SK-N-SH (cell line): ENCODE measurements at regions not wholly inside any gene's neighbourhood (a gene's known extent, or its start where the extent isn't known, plus 50 kb on each side); places are given as distances from the start of the nearest gene placed in this dataset.

ENCODE experiments used
- CTCF ChIA-PET: fragments of 300-600, 350-600 bp; formaldehyde crosslinking; extraction: SDS; loops from one replicate; lab custom pipeline; 2021; lab: Yijun Ruan, JAX
- POLR2A ChIA-PET: fragments of 350-600 bp; sonication (Branson Sonifier 250); formaldehyde crosslinking; extraction: SDS; loops from one replicate; lab custom pipeline; 2020; ENCODE audit warnings: antibody characterized with exemption, inconsistent platforms; lab: Yijun Ruan, JAX
- DNase-seq: peaks from one replicate; pipeline ENCODE4 v3.0.0; 2012
- H2AFZ ChIP-seq: fragments of 200-600 bp; sonication (generic); 2 replicates; pipeline ENCODE4 v1.8.1; 2016; ENCODE audit warnings: antibody characterized with exemption, mild to moderate bottlenecking, low read depth
- H3F3A ChIP-seq: fragments of 200-600 bp; sonication (generic); replicated peaks from 2 replicates; pipeline ENCODE3; 2016; ENCODE audit warnings: antibody characterized with exemption, mild to moderate bottlenecking; ENCODE audit not compliant: insufficient read depth
- H3K27ac ChIP-seq, 2 experiments: fragments of 200-500 bp in 1 of 2; fragments of 200-600 bp in 1 of 2; sonication (Bioruptor generic) in 1 of 2; sonication (generic), shearing (Covaris generic) in 1 of 2; 2 replicates each; pipeline versions ENCODE4 v1.5.1 to v1.6.1; 2014 to 2016; ENCODE audit warnings: low read depth in 2 of 2, inconsistent platforms in 1 of 2, low read length in 1 of 2, mild to moderate bottlenecking in 1 of 2, mixed read lengths in 1 of 2
- H3K27me3 ChIP-seq: fragments of 200-600 bp; sonication (generic), shearing (Covaris generic); 2 replicates; pipeline ENCODE4 v1.6.1; 2016; ENCODE audit warnings: mixed run types; ENCODE audit not compliant: insufficient read depth
- H3K36me3 ChIP-seq, 2 experiments: fragments of 200-500 bp in 1 of 2; fragments of 200-600 bp in 1 of 2; sonication (Bioruptor generic) in 1 of 2; sonication (generic) in 1 of 2; replicated peaks in 1 of 2; 2 replicates each; pipeline versions ENCODE3 to v1.5.1; 2014 to 2016; ENCODE audit warnings: low read length in 1 of 2, mild to moderate bottlenecking in 1 of 2; ENCODE audit not compliant: insufficient read depth in 2 of 2, control insufficient read depth in 1 of 2
- H3K4me1 ChIP-seq, 2 experiments: fragments of 200-500 bp in 1 of 2; fragments of 200-600 bp in 1 of 2; sonication (Bioruptor generic) in 1 of 2; sonication (generic), shearing (Covaris generic) in 1 of 2; 2 replicates each; pipeline versions ENCODE4 v1.5.1 to v1.6.1; 2014 to 2016; ENCODE audit warnings: low read depth in 1 of 2, low read length in 1 of 2, mixed run types in 1 of 2; ENCODE audit not compliant: insufficient read depth in 2 of 2, control insufficient read depth in 1 of 2
- H3K4me2 ChIP-seq: fragments of 200-600 bp; sonication (generic), shearing (Covaris generic); 2 replicates; pipeline ENCODE4 v1.6.1; 2017; ENCODE audit warnings: mixed run types
- H3K4me3 ChIP-seq, 2 experiments: fragments of 200-500 bp in 1 of 2; fragments of 200-600 bp in 1 of 2; sonication (Bioruptor generic) in 1 of 2; sonication (generic), shearing (Covaris generic) in 1 of 2; 2 replicates each; pipeline versions ENCODE4 v1.5.1 to v1.8.1; 2014 to 2016; ENCODE audit warnings: low read depth in 2 of 2, inconsistent platforms in 1 of 2, low read length in 1 of 2, mild to moderate bottlenecking in 1 of 2, mixed read lengths in 1 of 2, moderate library complexity in 1 of 2
- H3K79me2 ChIP-seq: fragments of 200-600 bp; sonication (generic); 2 replicates; pipeline ENCODE4 v1.8.1; 2017; ENCODE audit warnings: mild to moderate bottlenecking; ENCODE audit not compliant: insufficient read depth
- H3K9ac ChIP-seq: fragments of 200-600 bp; sonication (generic); 2 replicates; pipeline ENCODE4 v1.6.1; 2017; ENCODE audit warnings: mixed run types
- H3K9me2 ChIP-seq: fragments of 200-600 bp; sonication (generic); 2 replicates; pipeline ENCODE4 v1.6.1; 2017; ENCODE audit warnings: mixed run types
- H3K9me3 ChIP-seq: fragments of 200-600 bp; sonication (generic); 2 replicates; pipeline ENCODE4 v1.6.1; 2017; ENCODE audit warnings: mixed run types, mild to moderate bottlenecking, moderate library complexity
- H4K20me1 ChIP-seq: fragments of 200-600 bp; sonication (generic); 2 replicates; pipeline ENCODE4 v1.6.1; 2017; ENCODE audit warnings: mild to moderate bottlenecking, mixed run types; ENCODE audit not compliant: insufficient read depth
- CHD2 ChIP-seq: fragments of 150-350 bp; IDR thresholded peaks from 2 replicates; pipeline ENCODE4 v1.6.1; 2018; ENCODE audit warnings: low read length; ENCODE audit not compliant: partially characterized antibody
- ELF1 ChIP-seq: IDR thresholded peaks from 2 replicates; pipeline ENCODE4 v1.4.0; 2012
- EP300 ChIP-seq, 2 experiments: IDR thresholded peaks; 2 replicates each; pipeline versions ENCODE4 v1.4.0 to v1.6.1; 2012; ENCODE audit warnings: borderline replicate concordance in 1 of 2, low read depth in 1 of 2, low read length in 1 of 2
- EZH2phosphoT487 ChIP-seq: fragments of 200-600 bp; sonication (generic); IDR thresholded peaks from 2 replicates; pipeline ENCODE4 v1.6.1; 2017; ENCODE audit warnings: low read depth, mixed run types, mild to moderate bottlenecking, antibody characterized with exemption, moderate library complexity, borderline replicate concordance
- FOXJ3 ChIP-seq: sonication (generic); formaldehyde crosslinking; IDR thresholded peaks from 2 replicates; pipeline ENCODE4 v1.5.1; 2020; ENCODE audit warnings: mild to moderate bottlenecking, missing genetic modification reagents
- GATA2 ChIP-seq: sonication (generic); formaldehyde crosslinking; IDR thresholded peaks from 2 replicates; pipeline ENCODE4 v1.5.0; 2020; ENCODE audit warnings: mild to moderate bottlenecking, missing genetic modification reagents
- NFIC ChIP-seq: IDR thresholded peaks from 2 replicates; pipeline ENCODE4 v1.4.0; 2012; ENCODE audit warnings: borderline replicate concordance
- NRF1 ChIP-seq: IDR thresholded peaks from 2 replicates; pipeline ENCODE4 v1.6.1; 2012; ENCODE audit warnings: low read depth, mild to moderate bottlenecking, low read length
- PBX3 ChIP-seq: IDR thresholded peaks from 2 replicates; pipeline ENCODE4; 2012
- RAD21 ChIP-seq: IDR thresholded peaks from 2 replicates; pipeline ENCODE4 v1.6.1; 2012; ENCODE audit warnings: mild to moderate bottlenecking, low read length
- RFX5 ChIP-seq: IDR thresholded peaks from 2 replicates; pipeline ENCODE4 v1.6.1; 2012; ENCODE audit warnings: mild to moderate bottlenecking, improper control_type of control experiment, low read length
- RXRA ChIP-seq: IDR thresholded peaks from 2 replicates; pipeline ENCODE4 v1.4.0; 2012; ENCODE audit warnings: low read depth, mild to moderate bottlenecking, borderline replicate concordance
- SIN3A ChIP-seq: IDR thresholded peaks from 2 replicates; pipeline ENCODE4 v1.6.1; 2012; ENCODE audit warnings: low read depth, mild to moderate bottlenecking, low read length, moderate library complexity, borderline replicate concordance
- SMC3 ChIP-seq: IDR thresholded peaks from 2 replicates; pipeline ENCODE4 v1.6.1; 2012; ENCODE audit warnings: low read depth, low read length, improper control_type of control experiment
- TEAD4 ChIP-seq: IDR thresholded peaks from 2 replicates; pipeline ENCODE4 v1.4.0; 2012; ENCODE audit warnings: mild to moderate bottlenecking, borderline replicate concordance; ENCODE audit not compliant: insufficient read depth
- USF2 ChIP-seq: fragments of 150-350 bp; IDR thresholded peaks from 2 replicates; pipeline ENCODE4 v1.6.1; 2017; ENCODE audit warnings: antibody characterized with exemption, low read length, low read depth, borderline replicate concordance
- WGBS: methylation state at CpG from one replicate; pipeline ENCODE4 v1.1.6; 2017; ENCODE audit warnings: low lambda C conversion rate; 5-methylcytosine and 5-hydroxymethylcytosine counted together
- TF ChIP-seq, protein P1 (sequence below): IDR thresholded peaks from 2 replicates; pipeline ENCODE4 v1.4.0; 2012; ENCODE audit warnings: low read depth, borderline replicate concordance
- TF ChIP-seq, protein P2 (sequence below): fragments of 200-600 bp; sonication (generic); IDR thresholded peaks from 2 replicates; pipeline ENCODE4 v1.6.1; 2017; ENCODE audit warnings: antibody characterized with exemption, mild to moderate bottlenecking, moderate library complexity

DNA sequence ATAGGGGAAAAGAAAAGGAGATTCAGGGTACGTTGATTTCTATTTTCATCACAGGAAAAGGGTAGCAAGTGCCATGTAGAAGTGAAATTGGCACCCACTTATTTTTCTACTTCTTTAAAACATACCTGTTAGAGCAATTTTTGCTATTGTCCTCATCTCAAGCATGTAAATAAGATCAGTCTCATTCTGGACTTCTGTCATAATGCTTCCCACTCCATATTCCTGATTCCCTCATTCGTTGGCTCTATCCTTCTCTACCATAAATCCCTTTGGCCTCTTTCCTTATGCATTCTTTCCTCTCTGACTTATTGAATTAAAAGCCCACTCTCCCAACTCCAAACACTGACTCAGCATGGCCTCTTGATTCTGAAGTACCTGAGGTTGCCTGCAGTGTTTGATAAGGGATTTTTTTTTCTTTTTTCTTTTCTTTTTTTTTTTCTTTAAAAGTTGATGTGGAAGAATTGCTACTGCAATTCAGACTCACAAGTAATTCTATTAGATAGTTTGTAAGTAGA, 465.7 kb downstream of the SLITRK6 start:
- no peaks in the 10 kb centered on the region for H3K4me1 ChIP-seq
- H3K4me2 ChIP-seq = no peak overlapping the region
- H3F3A ChIP-seq = no peaks in the 10 kb centered on the region
- no peaks in the 10 kb centered on the region for H3K79me2 ChIP-seq
- no peaks in the 10 kb centered on the region for H3K9me2 ChIP-seq
- no peaks in the 10 kb centered on the region for H4K20me1 ChIP-seq
- TF ChIP-seq RAD21 (no peak), TEAD4 (no peak)
- H3K36me3 ChIP-seq = no peaks in the 10 kb centered on the region
- WGBS = 46% methylated on average over 2 of the region's 2 CpGs
- no peak overlapping the region for H2AFZ ChIP-seq
- no peaks in the 10 kb centered on the region for H3K27me3 ChIP-seq
- ChIA-PET CTCF (no interaction called here), POLR2A (no interaction called here)
- no peaks in the 10 kb centered on the region for H3K9me3 ChIP-seq
- no peak for DNase-seq
- H3K27ac ChIP-seq = no peak overlapping the region
- H3K4me3 ChIP-seq = no peak overlapping the region
- no peak overlapping the region for H3K9ac ChIP-seq

DNA sequence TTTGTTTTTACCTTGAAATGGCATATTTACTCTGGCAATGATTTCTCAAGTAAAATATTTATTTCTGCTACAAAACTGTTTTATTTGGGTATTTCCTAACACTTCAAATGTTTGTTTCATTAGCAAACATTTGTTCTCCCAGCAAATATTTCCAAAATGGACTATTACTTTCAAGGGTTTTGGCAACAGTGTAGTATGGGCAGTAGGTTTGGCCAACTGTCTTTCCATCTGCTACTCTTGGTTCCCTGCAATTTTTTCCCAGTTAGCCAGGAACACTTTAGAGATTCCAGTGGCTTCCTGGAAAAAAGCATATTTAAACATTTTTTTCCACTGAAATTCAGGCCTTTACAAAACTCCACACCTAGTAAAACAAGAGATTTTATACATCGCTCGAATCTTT, 466.6 kb downstream of the SLITRK6 start:
- ChIA-PET POLR2A (no interaction called here), CTCF (no interaction called here)
- no peaks in the 10 kb centered on the region for H4K20me1 ChIP-seq
- no peak overlapping the region for H3K4me2 ChIP-seq
- H3K27ac ChIP-seq = no peak overlapping the region
- no peaks in the 10 kb centered on the region for H3K79me2 ChIP-seq
- H3K9me2 ChIP-seq = no peaks in the 10 kb centered on the region
- no peak overlapping the region for H3K4me3 ChIP-seq
- no peak for TF ChIP-seq EP300 (IDR thresholded peaks at IDR 0.05; ENCODE audit: borderline replicate concordance in 1 of 2, low read depth in 1 of 2, low read length in 1 of 2)
- TF ChIP-seq RXRA = no peak
- TF ChIP-seq PBX3 = no peak
- TF ChIP-seq RFX5 = no peak
- TF ChIP-seq FOXJ3 (CRISPR knock-in tag) = no peak
- TF ChIP-seq SMC3 = no peak
- TF ChIP-seq USF2 = no peak
- TF ChIP-seq, protein P1, sequence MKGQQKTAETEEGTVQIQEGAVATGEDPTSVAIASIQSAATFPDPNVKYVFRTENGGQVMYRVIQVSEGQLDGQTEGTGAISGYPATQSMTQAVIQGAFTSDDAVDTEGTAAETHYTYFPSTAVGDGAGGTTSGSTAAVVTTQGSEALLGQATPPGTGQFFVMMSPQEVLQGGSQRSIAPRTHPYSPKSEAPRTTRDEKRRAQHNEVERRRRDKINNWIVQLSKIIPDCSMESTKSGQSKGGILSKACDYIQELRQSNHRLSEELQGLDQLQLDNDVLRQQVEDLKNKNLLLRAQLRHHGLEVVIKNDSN = no peak
- TF ChIP-seq, protein P2, sequence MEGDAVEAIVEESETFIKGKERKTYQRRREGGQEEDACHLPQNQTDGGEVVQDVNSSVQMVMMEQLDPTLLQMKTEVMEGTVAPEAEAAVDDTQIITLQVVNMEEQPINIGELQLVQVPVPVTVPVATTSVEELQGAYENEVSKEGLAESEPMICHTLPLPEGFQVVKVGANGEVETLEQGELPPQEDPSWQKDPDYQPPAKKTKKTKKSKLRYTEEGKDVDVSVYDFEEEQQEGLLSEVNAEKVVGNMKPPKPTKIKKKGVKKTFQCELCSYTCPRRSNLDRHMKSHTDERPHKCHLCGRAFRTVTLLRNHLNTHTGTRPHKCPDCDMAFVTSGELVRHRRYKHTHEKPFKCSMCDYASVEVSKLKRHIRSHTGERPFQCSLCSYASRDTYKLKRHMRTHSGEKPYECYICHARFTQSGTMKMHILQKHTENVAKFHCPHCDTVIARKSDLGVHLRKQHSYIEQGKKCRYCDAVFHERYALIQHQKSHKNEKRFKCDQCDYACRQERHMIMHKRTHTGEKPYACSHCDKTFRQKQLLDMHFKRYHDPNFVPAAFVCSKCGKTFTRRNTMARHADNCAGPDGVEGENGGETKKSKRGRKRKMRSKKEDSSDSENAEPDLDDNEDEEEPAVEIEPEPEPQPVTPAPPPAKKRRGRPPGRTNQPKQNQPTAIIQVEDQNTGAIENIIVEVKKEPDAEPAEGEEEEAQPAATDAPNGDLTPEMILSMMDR = no peak
- no peak for TF ChIP-seq CHD2
- no peak for TF ChIP-seq GATA2 (CRISPR knock-in tag)
- TF ChIP-seq SIN3A = no peak
- TF ChIP-seq EZH2phosphoT487 = no peak
- TF ChIP-seq ELF1 = no peak
- no peak for TF ChIP-seq TEAD4
- no peak for TF ChIP-seq NFIC
- TF ChIP-seq NRF1 = no peak
- no peak overlapping the region for H2AFZ ChIP-seq
- no peaks in the 10 kb centered on the region for H3K4me1 ChIP-seq
- H3K9ac ChIP-seq = no peak overlapping the region
- H3K27me3 ChIP-seq = no peaks in the 10 kb centered on the region
- no peaks in the 10 kb centered on the region for H3F3A ChIP-seq
- 93% methylated on average over 2 of the region's 2 CpGs for WGBS
- no peaks in the 10 kb centered on the region for H3K9me3 ChIP-seq
- no peak for DNase-seq
- no peaks in the 10 kb centered on the region for H3K36me3 ChIP-seq
